GM19025 (cell line): ENCODE measurements at regions not wholly inside any gene's neighbourhood (a gene's known extent, or its start where the extent isn't known, plus 50 kb on each side); places are given as distances from the start of the nearest gene placed in this dataset.

Experiments
- ATAC-seq: cut with Tn5 transposase; IDR thresholded peaks from one replicate; pipeline ENCODE4 v1.9.1; 2021; ENCODE audit warnings: mild to moderate bottlenecking, low read depth, moderate library complexity; ENCODE audit not compliant: unreplicated experiment

DNA sequence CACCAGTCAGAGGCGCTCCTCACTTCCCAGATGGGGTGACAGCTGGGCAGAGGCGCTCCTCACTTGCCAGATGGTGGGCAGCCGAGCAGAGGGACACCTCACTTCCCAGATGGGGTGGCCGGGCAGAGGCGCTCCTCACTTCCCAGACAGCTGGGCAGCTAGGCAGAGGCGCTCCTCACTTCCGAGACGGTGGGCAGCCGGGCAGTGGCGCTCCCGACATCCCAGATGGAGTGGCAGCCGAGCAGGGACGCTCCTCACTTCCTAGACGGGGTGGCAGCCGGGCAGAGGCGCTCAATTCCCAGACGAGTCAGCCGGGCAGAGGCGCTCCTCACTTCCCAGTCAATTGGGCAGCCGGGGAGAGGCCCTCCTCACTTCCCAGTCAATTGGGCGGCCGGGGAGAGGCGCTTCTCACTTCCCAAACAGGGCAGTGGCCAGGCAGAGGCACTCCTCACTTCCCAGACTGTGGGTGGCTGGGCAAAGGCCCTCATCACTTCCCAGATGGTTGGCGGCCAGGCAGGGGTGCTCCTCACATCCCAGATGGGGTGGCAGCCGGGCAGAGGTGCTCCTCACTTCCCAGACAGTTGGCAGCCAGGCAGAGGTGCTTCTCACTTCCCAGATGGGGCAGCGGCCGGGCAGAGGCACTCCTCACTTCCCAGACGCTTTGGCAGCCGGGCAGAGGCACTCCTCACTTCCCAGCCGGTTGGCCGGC lies 143.8 kb upstream of the ARID2 start:
- ATAC-seq, result no peak

DNA sequence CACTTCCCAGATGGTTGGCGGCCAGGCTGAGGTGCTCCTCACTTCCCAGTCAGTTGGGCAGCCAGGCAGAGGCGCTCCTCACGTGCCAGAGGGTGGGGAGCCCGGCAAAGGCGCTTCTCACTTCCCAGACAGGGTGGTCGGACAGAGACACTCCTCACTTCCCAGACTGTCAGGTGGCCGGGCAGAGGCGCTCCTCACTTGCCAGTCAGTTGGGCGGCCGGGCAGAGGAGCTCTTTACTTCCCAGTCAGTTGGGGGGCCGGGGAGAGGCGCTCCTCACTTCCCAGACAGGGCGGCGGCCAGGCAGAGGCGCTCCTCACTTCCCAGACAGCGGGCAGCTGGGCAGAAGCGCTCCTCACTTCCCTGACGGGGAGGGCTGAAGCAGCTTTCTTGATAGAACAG lies 143.0 kb upstream of the ARID2 start:
- no peak for ATAC-seq

DNA sequence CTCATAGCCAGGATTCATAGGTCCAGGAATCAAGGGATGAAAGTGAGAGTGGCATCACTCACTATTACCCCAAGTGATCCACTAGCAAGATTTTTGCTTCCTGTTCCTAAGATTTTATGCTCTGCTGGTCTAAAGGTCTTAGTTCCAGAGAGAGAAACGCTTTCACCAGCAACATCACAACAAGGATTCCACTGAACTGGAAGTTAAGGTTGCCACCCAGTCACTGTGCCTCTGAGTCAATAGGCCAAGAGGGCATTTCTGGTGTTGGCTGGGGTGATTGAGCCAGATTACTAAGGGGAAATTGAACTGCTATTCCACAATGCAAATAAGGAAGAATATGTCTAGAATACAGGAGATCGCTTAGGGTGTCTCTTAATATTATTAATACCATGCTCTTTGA lies 142.5 kb upstream of the ARID2 start:
- no peak for ATAC-seq

DNA sequence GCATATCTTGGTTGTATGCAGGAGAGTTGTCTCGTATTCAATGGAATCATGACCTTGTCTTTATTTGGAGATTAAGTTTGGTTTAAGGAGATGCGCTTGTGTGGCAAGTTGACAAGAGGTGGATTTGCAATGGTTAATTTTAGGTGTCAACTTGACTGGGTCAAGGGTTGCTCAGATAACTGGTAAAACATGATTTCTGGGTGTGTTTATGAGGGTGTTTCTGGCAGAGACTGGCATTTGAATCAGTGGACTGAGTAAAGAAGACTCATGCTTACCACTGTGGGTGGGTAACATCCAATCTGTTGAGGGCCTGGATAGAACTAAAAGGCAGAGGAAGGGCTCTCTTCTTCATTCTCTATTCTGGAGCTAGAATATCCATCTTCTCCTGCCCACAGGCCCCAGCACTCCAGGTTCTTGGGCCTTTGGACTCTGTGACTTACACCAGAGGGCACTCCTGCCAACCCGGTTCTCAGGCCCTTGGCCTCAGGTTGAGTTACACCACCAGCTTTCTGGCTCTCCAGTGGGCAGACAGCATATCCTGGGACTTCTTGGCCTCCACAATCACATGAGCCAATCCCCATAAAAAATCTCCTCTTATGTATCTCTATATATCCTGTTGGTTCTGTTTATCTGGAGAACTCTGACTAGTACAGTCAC lies 141.5 kb upstream of the ARID2 start:
- no peak for ATAC-seq

DNA sequence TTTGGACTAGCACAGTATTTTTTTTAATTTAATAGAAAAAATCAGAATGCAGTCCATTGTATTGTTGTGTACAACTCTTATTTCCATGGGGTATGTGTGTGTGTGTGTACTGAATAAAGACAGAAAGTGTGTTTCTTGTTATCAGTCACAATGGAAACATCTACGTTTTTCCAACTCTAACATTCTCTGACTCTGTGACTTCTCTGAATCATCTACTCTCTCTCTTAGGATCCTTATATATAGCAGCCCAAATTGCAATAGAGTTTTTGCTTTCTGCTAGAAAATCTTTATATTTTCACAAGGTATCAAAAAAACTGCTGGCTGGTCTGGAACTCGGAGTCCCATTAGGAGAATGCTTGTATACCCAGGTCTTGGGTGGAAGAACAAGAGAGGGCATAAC lies 138.9 kb upstream of the ARID2 start:
- ATAC-seq, result no peak

DNA sequence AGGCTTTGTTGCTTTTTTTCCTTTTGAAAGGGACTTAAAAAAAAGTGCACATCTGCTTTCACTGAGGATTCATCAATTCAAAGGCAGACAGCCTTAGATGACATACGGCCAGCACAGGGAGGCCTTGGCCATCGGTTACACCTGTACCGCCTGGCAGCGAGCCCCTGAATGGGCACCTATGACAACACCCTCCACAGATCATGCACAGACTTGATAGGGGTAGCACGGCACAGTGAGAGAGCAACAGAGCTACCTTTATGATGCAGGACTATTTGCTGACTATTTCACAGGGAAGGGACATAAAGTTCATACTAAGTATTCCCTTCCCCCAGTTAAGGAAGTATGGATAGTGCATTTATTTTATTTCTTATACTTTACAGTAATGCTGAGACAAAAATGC lies 137.9 kb upstream of the ARID2 start:
- ATAC-seq, result no peak

DNA sequence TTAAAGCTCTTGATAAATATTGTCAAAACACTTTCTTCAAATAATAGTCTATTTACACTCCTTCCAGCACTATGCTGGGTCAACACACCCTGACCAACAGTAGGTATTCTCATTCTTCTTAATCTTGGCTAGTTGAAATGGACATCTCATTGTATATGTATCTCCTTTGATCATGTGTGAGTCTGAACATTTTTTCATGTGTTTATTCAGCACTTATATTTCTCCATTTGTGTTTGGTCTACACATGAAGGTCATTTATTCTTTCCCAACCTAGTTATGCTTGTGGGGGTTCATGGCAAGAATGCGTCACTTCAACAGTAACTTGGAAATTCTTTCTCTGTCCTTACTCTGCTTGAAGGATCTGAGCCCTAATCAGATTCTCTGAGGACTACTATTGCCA lies 133.1 kb upstream of the ARID2 start:
- ATAC-seq, result no peak

DNA sequence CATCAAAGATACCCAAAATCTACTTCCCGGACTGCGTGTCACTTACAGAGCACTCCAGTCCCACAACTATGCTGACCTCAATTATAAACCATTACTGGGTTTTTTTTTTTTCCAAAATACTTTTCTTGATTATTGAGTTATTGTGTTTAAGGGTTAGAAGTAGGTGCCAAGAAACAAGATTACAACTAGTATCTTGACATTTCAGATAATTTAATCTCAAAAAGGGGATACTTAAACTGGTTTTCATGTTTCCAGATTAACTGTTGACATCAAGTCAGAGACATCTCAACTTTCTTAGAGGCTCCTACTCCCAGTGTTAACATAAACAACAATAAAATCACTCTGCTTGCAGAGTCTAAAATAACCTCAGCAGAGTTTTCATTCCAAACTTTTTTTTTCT lies 131.2 kb upstream of the ARID2 start:
- ATAC-seq, result no peak

DNA sequence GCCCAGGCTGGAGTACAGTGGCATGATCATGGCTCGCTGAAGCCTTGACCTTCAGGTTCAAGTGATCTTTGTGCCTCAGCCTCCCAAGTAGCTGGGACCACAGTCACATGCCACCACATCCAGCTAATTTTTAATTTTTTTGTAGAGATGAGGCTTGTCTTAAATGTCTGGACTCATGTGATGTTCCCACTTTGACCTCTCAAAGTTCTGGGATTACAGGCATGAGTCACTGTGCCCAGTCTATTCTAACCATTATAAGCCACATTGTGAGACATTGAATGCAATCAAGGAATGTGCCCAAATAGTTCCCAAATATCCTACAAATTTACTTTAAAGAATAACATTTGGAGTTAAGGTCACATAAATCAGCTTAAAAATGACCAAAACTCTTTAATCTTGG lies 130.7 kb upstream of the ARID2 start:
- no peak for ATAC-seq

DNA sequence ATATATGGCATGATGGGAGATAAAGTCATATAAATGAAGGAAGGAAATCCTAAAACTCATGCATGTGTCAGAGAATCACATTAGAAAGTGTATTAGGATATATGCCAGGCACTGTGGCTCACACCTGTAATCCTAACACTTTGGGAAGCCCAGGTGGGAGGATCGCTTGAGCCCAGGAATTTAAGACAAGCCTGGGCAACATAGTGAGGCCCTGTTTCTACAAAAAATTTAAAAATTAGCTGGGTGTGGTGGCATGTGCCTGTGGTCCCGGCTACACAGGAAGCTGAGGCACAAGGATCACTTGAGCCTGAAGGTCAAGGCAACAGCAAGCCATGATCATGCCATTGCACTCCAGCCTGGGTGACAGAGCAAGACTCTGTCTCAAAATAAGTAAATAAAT lies 130.3 kb upstream of the ARID2 start:
- no peak for ATAC-seq

DNA sequence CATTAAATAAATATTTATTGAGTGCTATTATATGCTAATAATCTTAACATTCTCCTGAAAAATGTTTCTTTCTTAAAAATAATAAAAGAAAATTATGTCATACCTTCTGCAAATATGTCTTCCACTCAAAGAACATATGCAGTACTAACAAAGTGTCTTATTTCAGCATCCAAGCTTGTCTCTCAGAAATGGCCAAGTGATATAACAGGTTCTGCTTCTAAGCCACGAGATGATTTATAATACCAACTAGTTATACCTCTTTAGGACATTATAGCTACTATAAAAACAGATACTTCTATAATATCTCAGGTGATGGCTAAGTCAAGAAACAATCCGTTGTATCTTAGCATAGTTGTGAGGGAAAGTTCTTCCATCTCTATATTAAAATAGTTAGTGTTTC lies 128.1 kb upstream of the ARID2 start:
- ATAC-seq, result no peak

DNA sequence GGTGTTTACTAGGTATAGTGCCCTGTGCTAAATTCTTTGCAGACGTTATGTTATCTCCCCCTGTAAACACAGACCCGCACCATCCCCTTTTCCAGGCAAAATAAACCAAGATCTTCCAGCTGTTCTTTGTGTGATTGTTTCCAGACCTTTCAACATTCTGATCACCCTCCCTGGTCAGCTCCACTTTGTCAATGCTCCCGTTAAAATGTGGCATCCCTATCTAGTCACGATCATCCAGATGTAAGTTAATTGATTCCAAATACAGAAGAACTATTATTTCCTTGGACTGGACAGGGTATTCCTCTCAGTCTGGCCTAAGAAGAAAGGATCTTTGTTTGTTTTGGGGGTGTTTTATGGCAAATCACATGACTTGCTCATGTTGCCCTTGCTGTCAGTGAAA lies 127.6 kb upstream of the ARID2 start:
- ATAC-seq, result no peak

DNA sequence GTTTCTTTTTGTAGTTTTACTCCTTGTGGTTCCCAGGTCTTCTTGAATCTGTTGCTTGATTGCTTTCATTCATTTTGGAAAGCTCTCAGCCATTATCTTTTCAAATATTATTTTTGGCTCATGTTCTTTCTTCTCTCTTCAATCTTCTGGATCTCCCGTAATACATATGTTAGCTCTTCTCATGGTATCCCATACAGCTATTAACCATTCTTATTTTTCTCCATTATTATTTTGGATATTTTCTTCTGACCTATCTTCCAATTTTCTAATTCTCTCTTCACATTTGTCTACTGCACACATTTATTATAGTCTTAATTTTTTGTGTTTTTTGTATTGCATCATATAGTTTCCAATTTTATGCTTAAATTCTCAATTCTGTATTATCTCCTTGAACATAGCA lies 123.9 kb upstream of the ARID2 start:
- no peak for ATAC-seq

DNA sequence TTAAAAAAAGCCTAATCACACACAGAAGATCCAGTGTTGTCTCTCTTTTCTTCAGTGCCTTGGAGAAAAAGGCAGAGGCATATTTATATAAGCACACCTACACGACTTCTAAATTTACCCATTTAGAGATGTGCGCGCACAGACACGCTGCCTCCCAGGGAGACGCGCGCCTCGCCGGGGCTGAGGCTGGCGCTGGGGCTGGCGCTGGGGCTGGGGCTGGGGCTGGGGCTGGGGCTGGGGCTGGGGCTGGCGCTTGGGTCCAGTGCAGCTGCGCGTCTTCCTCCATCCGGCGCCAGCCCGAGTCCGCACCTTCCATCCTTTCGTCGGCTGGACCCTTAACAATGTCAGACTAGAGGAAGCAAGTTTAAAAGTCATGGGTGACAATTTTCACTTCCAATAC lies 118.4 kb upstream of the ARID2 start:
- no peak for ATAC-seq

DNA sequence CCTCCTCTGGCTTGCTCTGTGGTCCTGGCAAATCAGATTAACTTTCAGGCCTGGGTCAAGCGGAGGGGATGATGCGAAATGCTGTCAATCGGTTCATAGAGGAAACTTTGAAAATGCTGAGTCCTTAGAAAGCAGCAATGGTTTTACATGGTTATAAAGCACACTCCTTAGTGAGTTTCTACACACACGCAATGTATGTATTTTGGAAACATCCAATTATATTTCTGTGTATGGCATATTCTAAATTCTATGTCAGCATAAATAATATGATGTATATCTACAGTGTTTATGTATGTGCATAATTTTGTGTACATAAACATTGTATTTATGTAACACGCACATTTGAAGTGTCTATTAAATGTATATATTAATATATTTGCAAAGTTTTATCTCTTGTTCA lies 118.0 kb upstream of the ARID2 start:
- no peak for ATAC-seq

DNA sequence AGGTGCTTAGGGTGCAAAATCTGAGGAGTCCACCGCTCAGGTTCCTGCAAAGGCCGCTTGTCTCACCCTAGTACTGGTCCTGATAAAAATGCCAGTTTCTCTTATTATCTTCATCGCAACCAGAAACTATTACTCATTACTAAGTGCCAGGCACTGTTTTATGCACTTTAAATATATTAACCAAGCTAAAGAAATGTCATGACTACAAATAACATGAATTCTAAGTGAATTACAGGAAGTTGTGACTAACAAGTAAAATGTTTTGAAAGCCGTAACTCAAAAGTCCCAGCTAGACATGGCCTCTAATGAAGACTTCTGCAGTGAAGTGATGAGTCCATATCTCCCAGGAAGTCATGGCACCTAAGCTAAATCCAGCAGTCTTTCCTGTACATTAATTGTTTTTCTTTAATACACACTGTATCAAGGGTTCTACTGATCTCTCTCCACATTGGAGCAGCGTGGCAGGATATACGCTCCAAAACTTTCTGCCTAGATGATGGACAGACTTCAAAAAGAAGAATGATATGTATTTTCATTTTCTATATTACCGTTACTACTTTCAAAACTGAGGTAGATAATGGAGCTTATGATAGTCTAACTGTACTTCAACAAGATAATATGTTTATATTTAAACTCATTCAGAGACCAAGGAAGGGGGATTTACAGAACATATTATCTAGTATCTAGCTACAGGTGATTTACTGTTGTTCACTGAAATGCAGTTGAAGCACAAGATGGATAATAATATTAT lies 117.3 kb upstream of the ARID2 start:
- no peak for ATAC-seq

DNA sequence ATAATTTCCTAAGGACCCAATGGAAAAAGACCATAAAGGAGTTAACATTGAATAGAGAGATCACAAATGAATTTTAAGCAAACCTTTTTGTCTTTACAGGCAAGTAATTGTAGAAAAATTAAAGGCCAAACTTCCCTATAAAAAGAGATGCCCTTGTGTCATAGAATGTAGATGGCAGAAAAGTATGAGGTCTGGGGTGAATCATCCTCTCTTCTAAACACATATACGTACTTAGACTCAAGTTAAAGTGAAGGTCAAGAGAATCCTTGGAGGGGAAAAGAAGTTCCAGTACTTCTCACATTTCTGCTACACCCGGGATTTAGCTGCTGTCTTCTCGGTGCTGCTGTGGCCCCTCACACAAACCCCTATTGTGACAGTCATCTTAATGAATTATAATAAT lies 116.2 kb upstream of the ARID2 start:
- no peak for ATAC-seq

DNA sequence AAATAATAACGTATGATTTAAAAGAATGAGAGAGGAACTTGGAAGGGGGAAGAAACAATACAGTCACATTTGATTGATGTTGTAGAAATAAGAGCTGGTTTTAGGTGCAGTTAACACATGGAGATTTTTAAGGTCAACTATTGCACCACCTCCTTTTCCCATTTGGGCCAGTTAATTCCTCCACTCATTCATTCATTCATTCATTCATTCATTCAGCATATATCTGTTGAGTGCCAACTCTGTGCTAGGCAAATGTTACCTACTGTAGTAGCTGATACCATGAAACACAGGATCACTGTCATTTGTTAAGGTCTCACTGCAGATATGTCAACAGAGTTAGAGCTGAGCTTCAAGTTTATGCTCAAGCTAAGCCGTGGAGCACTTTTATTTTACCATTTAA lies 115.7 kb upstream of the ARID2 start:
- ATAC-seq, result no peak

DNA sequence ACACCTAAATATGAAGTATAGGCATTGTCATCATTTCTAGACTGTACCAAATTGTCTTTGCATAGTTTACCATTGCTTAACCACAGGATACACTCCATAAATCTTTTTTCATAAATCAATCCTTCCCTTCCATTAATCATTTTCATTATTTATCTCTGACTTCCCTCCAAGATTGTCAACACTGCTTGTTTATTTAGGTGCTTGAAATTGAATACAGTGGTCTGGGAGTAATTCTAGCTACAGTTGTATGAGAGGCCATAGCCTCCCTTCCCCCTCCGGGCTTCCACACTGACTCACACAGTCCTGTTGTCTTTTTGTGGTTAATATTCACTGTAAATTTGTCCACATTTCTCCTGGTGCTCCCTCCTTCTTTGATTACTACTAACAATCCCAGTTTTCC lies 114.2 kb upstream of the ARID2 start:
- ATAC-seq, result no peak

DNA sequence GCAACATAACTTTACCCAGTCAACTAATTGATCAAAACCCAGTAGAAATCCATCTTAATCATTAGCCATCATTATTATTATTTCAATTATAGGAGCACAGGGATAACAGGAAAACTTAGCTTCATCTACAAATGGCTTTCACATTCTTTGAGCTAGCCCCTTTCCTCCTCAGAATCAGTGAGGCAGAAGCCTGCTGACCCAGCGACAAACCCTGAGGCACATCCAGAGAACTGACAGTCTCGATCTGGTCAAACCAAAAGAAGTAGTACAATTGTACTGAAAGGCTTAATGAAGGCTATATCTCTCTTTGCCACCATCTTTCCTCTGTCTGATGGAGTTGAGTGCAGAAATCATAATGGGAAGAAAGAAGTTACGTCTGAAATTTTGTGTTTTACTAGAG lies 109.8 kb upstream of the ARID2 start:
- ATAC-seq, result no peak

DNA sequence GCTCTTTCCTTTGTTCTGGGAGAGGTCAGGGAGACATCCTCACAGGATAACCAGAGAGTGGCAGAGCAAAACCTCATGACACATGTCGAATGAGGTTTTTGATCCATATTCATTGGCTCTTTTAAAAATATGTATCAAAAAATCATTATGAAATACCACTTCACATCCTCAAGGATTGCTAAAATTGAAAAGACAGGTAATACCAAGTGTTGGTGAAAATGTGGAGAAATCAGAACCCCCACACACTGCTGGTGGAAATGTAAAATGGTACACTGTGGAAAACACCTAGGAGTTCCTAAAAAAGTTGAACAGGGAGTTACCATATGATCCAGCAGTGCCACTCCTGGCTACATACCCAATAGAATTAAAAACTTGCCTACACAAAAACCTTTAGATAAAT lies 107.8 kb upstream of the ARID2 start:
- ATAC-seq, result no peak
